Smooth muscle cell (in vitro differentiated cells): ENCODE measurements at regions not wholly inside any gene's neighbourhood (a gene's known extent, or its start where the extent isn't known, plus 50 kb on each side); places are given as distances from the start of the nearest gene placed in this dataset.
A peak's percentile ranks its signal among the peaks of the same experiment; 100 is the strongest.

Experiments used
- DNase-seq: peaks from one replicate; lab custom pipeline; 2025; ENCODE audit not compliant: unreplicated experiment; lab: John Stamatoyannopoulos, UW
- H2AFZ ChIP-seq: fragments of 200-600 bp; sonication (generic); 2 replicates; pipeline ENCODE4 v1.6.0; 2016; ENCODE audit warnings: antibody characterized with exemption, low read depth, mild to moderate bottlenecking
- H3F3A ChIP-seq: fragments of 200-600 bp; sonication (generic); 2 replicates; pipeline ENCODE4 v1.6.0; 2017; ENCODE audit warnings: antibody characterized with exemption, low read depth
- H3K27ac ChIP-seq: fragments of 200-600 bp; sonication (generic); 2 replicates; pipeline ENCODE4 v1.5.1; 2016; ENCODE audit warnings: low read depth, mild to moderate bottlenecking
- H3K27me3 ChIP-seq: fragments of 200-600 bp; sonication (generic); 2 replicates; pipeline ENCODE4 v1.6.1; 2016; ENCODE audit warnings: low read depth, mild to moderate bottlenecking
- H3K36me3 ChIP-seq: fragments of 200-600 bp; sonication (generic); 2 replicates; pipeline ENCODE4 v1.5.1; 2016; ENCODE audit warnings: low read depth
- H3K4me1 ChIP-seq: fragments of 200-600 bp; sonication (generic); 2 replicates; pipeline ENCODE4 v1.5.1; 2016; ENCODE audit warnings: low read depth
- H3K4me2 ChIP-seq: fragments of 200-600 bp; sonication (generic); 2 replicates; pipeline ENCODE4 v1.6.0; 2016; ENCODE audit warnings: mild to moderate bottlenecking
- H3K4me3 ChIP-seq: fragments of 200-600 bp; sonication (generic); 2 replicates; pipeline ENCODE4 v1.5.1; 2016; ENCODE audit warnings: mild to moderate bottlenecking
- H3K79me2 ChIP-seq: fragments of 200-600 bp; sonication (generic); 2 replicates; pipeline ENCODE4 v1.6.0; 2016; ENCODE audit warnings: low read depth, mild to moderate bottlenecking
- H3K9ac ChIP-seq: fragments of 200-600 bp; sonication (generic); 2 replicates; pipeline ENCODE4 v1.6.0; 2016; ENCODE audit warnings: low read depth
- H3K9me3 ChIP-seq: fragments of 200-600 bp; sonication (generic); replicated peaks from 2 replicates; pipeline ENCODE4 v1.5.1; 2016; ENCODE audit warnings: low read depth
- H4K20me1 ChIP-seq: fragments of 200-600 bp; sonication (generic); 2 replicates; pipeline ENCODE4 v1.6.0; 2016; ENCODE audit warnings: low read depth
- WGBS: methylation state at CpG from one replicate; pipeline ENCODE4 v1.1.7; 2016; ENCODE audit warnings: low lambda C conversion rate; 5-methylcytosine and 5-hydroxymethylcytosine counted together
- TF ChIP-seq, protein P1 (sequence below): fragments of 200-600 bp; sonication (generic); IDR thresholded peaks from 2 replicates; pipeline ENCODE4 v1.5.1; 2017; ENCODE audit warnings: borderline replicate concordance, mild to moderate bottlenecking, antibody characterized with exemption; ENCODE audit not compliant: insufficient read depth, poor library complexity, severe bottlenecking

DNA sequence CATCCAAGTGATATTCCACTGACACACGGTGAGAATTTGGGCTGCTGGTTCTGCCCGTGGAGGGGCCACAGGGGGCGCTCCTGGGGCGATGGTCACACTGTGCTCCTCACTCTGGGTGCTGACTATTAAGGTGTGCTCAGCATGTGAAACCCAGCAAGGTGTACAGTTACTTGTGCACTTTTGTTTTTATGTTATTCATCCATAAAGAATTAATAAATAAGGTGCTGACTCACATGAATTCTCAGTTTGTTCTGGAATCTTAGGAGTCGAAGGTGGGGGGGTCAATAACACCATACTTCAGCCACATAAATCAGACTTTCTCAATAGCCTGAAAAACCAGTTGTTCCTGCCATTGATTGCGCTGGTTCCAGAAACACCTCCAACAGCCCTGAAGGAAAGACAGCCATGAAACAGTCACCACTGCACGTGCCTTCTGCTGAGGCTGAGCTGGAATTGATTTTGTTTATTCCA lies 53.5 kb upstream of the SPATA12 start:
- TF ChIP-seq, protein P1, sequence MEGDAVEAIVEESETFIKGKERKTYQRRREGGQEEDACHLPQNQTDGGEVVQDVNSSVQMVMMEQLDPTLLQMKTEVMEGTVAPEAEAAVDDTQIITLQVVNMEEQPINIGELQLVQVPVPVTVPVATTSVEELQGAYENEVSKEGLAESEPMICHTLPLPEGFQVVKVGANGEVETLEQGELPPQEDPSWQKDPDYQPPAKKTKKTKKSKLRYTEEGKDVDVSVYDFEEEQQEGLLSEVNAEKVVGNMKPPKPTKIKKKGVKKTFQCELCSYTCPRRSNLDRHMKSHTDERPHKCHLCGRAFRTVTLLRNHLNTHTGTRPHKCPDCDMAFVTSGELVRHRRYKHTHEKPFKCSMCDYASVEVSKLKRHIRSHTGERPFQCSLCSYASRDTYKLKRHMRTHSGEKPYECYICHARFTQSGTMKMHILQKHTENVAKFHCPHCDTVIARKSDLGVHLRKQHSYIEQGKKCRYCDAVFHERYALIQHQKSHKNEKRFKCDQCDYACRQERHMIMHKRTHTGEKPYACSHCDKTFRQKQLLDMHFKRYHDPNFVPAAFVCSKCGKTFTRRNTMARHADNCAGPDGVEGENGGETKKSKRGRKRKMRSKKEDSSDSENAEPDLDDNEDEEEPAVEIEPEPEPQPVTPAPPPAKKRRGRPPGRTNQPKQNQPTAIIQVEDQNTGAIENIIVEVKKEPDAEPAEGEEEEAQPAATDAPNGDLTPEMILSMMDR, result peak; percentile 34
- DNase-seq, result no peak
- peak overlapping the region; percentile 63 for H3K9ac ChIP-seq
- H2AFZ ChIP-seq, result no peak overlapping the region
- no peak overlapping the region for H3K4me3 ChIP-seq
- H3K79me2 ChIP-seq, result no peaks in the 10 kb centered on the region
- H3K36me3 ChIP-seq, result no peaks in the 10 kb centered on the region
- no peaks in the 10 kb centered on the region for H3K27me3 ChIP-seq
- H3F3A ChIP-seq, result peaks cover 6% of the 10 kb centered on the region
- H3K4me1 ChIP-seq, result peaks cover 15% of the 10 kb centered on the region
- H3K27ac ChIP-seq, result peak overlapping the region; percentile 91
- H3K9me3 ChIP-seq, result no peaks in the 10 kb centered on the region
- H4K20me1 ChIP-seq, result no peaks in the 10 kb centered on the region
- 33% methylated on average over 7 of the region's 7 CpGs for WGBS
- peak overlapping the region; percentile 82 for H3K4me2 ChIP-seq

GRCh38 chr3:57006179-57006657 lies 54.2 kb upstream of the SPATA12 start:
- Histone ChIP-seq H3K27ac (no peak overlapping the region), H3K4me1 (peaks cover 15% of the 10 kb centered on the region), H3K4me2 (no peak overlapping the region), H3K79me2 (no peaks in the 10 kb centered on the region), H3K27me3 (no peaks in the 10 kb centered on the region), H2AFZ (no peak overlapping the region), H4K20me1 (no peaks in the 10 kb centered on the region), H3K9me3 (no peaks in the 10 kb centered on the region), H3K4me3 (no peak overlapping the region), H3F3A (peaks cover 6% of the 10 kb centered on the region), H3K36me3 (no peaks in the 10 kb centered on the region), H3K9ac (no peak overlapping the region)
- TF ChIP-seq, protein P1, result no peak
- DNase-seq, result no peak
- 69% methylated on average over 11 of the region's 11 CpGs for WGBS

GRCh38 chr3:57004229-57004628 lies 56.2 kb upstream of the SPATA12 start:
- Histone ChIP-seq H3K9ac (no peak overlapping the region), H3K27me3 (no peaks in the 10 kb centered on the region), H3K4me3 (no peak overlapping the region), H3K27ac (peak overlapping the region; percentile 11), H3K79me2 (no peaks in the 10 kb centered on the region), H3K4me2 (no peak overlapping the region), H3K4me1 (peaks cover 15% of the 10 kb centered on the region), H3F3A (peaks cover 6% of the 10 kb centered on the region), H4K20me1 (no peaks in the 10 kb centered on the region), H3K9me3 (no peaks in the 10 kb centered on the region), H3K36me3 (no peaks in the 10 kb centered on the region), H2AFZ (no peak overlapping the region)
- WGBS, result 63% methylated on average over 6 of the region's 6 CpGs
- no peak for DNase-seq
- TF ChIP-seq, protein P1, result no peak

GRCh38 chr3:57003676-57004075 lies 56.8 kb upstream of the SPATA12 start:
- 98% methylated on average over 2 of the region's 2 CpGs for WGBS

More at GRCh38 chr3:57003676-57004075, 56.8 kb upstream of the SPATA12 start:
- Histone ChIP-seq H3K36me3 (no peaks in the 10 kb centered on the region), H3K79me2 (no peaks in the 10 kb centered on the region), H3K27me3 (no peaks in the 10 kb centered on the region), H3K9me3 (no peaks in the 10 kb centered on the region), H3K9ac (no peak overlapping the region), H3K4me2 (no peak overlapping the region), H4K20me1 (no peaks in the 10 kb centered on the region), H2AFZ (no peak overlapping the region), H3K4me1 (peaks cover 14% of the 10 kb centered on the region), H3K4me3 (no peak overlapping the region), H3K27ac (no peak overlapping the region), H3F3A (peaks cover 6% of the 10 kb centered on the region)
- DNase-seq, result no peak
- TF ChIP-seq, protein P1, result no peak
